SK-N-SH treated with all-trans-retinoic acid at 6 μM for 48 hours (cell line): ENCODE measurements at regions not wholly inside any gene's neighbourhood (a gene's known extent, or its start where the extent isn't known, plus 50 kb on each side); places are given as distances from the start of the nearest gene placed in this dataset.

ENCODE experiments used
- ATAC-seq: fragments of 200-7000 bp; cut with Tn5 transposase; 3 replicates; pipeline ENCODE4 v1.9.1; 2020; ENCODE audit warnings: mild to moderate bottlenecking, moderate library complexity
- BACH2 ChIP-seq: fragments of 250-450 bp; sonication (Bioruptor Pico); IDR thresholded peaks from 2 replicates; pipeline ENCODE4 v1.9.0; 2021; ENCODE audit warnings: mild to moderate bottlenecking, borderline replicate concordance
- CSDC2 ChIP-seq: fragments of 250-450 bp; sonication (Bioruptor Pico); IDR thresholded peaks from 2 replicates; pipeline ENCODE4 v1.5.0; 2020; ENCODE audit warnings: mild to moderate bottlenecking, moderate library complexity
- ESRRG ChIP-seq: fragments of 250-450 bp; sonication (Bioruptor Pico); IDR thresholded peaks from 2 replicates; pipeline ENCODE4 v1.6.1; 2021; ENCODE audit warnings: mild to moderate bottlenecking
- GLIS3 ChIP-seq: fragments of 250-450 bp; sonication (Bioruptor Pico); IDR thresholded peaks from 2 replicates; pipeline ENCODE4 v1.5.0; 2020; ENCODE audit warnings: mild to moderate bottlenecking, moderate library complexity
- ISL1 ChIP-seq: fragments of 250-450 bp; sonication (Bioruptor Pico); IDR thresholded peaks from 2 replicates; pipeline ENCODE4 v2.1.2; 2022; ENCODE audit warnings: mild to moderate bottlenecking, moderate library complexity
- OSR1 ChIP-seq: fragments of 250-450 bp; sonication (Bioruptor Pico); IDR thresholded peaks from 2 replicates; pipeline ENCODE4 v1.8.0; 2022; ENCODE audit warnings: moderate library complexity, mild to moderate bottlenecking, inconsistent platforms
- PPARA ChIP-seq: fragments of 250-450 bp; sonication (Bioruptor Pico); IDR thresholded peaks from 2 replicates; pipeline ENCODE4 v1.5.0; 2020; ENCODE audit warnings: mild to moderate bottlenecking, borderline replicate concordance
- RARB ChIP-seq: fragments of 250-450 bp; sonication (Bioruptor Pico); IDR thresholded peaks from 2 replicates; pipeline ENCODE4 v1.8.0; 2021; ENCODE audit warnings: mild to moderate bottlenecking, moderate library complexity
- SNAI2 ChIP-seq: fragments of 250-450 bp; sonication (Bioruptor Pico); IDR thresholded peaks from 2 replicates; pipeline ENCODE4 v1.5.0; 2020; ENCODE audit warnings: mild to moderate bottlenecking, moderate library complexity
- TCF4 ChIP-seq: fragments of 250-450 bp; sonication (Bioruptor Pico); IDR thresholded peaks from 2 replicates; pipeline ENCODE4 v1.8.0; 2021; ENCODE audit warnings: mild to moderate bottlenecking, moderate library complexity, borderline replicate concordance
- TOX ChIP-seq: fragments of 250-450 bp; sonication (Bioruptor Pico); IDR thresholded peaks from 2 replicates; pipeline ENCODE4 v1.8.0; 2021; ENCODE audit warnings: mild to moderate bottlenecking, moderate library complexity, borderline replicate concordance
- ZC3H10 ChIP-seq: fragments of 250-450 bp; sonication (Bioruptor Pico); IDR thresholded peaks from 2 replicates; pipeline ENCODE4 v1.5.1; 2021; ENCODE audit warnings: mild to moderate bottlenecking, moderate library complexity
- ZFP30 ChIP-seq: fragments of 450-650 bp; formaldehyde crosslinking; IDR thresholded peaks from 2 replicates; pipeline ENCODE4 v1.5.0; 2022; ENCODE audit warnings: mild to moderate bottlenecking, moderate library complexity
- ZNF70 ChIP-seq: fragments of 450-650 bp; formaldehyde crosslinking; IDR thresholded peaks from 2 replicates; pipeline ENCODE4 v1.5.0; 2020; ENCODE audit warnings: mild to moderate bottlenecking, moderate library complexity
- ZNF8 ChIP-seq: fragments of 450-650 bp; formaldehyde crosslinking; IDR thresholded peaks from 2 replicates; pipeline ENCODE4 v1.5.0; 2020; ENCODE audit warnings: mild to moderate bottlenecking, moderate library complexity
- TF ChIP-seq, protein P1 (sequence below): fragments of 250-450 bp; sonication (Bioruptor Pico); IDR thresholded peaks from 2 replicates; pipeline ENCODE4 v1.8.0; 2020; ENCODE audit warnings: mild to moderate bottlenecking, moderate library complexity, borderline replicate concordance
- TF ChIP-seq, protein P2 (sequence below): fragments of 250-450 bp; sonication (Bioruptor Pico); IDR thresholded peaks from 2 replicates; pipeline ENCODE4 v1.8.0; 2021; ENCODE audit warnings: low read depth, mild to moderate bottlenecking, moderate library complexity, borderline replicate concordance
- TF ChIP-seq, protein P3 (sequence below): fragments of 250-450 bp; sonication (Bioruptor Pico); IDR thresholded peaks from 2 replicates; pipeline ENCODE4 v1.5.1; 2021; ENCODE audit warnings: mild to moderate bottlenecking, moderate library complexity
- TF ChIP-seq, protein P4 (sequence below): fragments of 250-450 bp; sonication (Bioruptor Pico); IDR thresholded peaks from 2 replicates; pipeline ENCODE4 v1.5.0; 2020; ENCODE audit warnings: mild to moderate bottlenecking, moderate library complexity
- TF ChIP-seq, protein P5 (sequence below): fragments of 250-450 bp; sonication (Bioruptor Pico); IDR thresholded peaks from 2 replicates; pipeline ENCODE4 v1.5.1; 2020; ENCODE audit warnings: low read depth, mild to moderate bottlenecking, moderate library complexity

DNA sequence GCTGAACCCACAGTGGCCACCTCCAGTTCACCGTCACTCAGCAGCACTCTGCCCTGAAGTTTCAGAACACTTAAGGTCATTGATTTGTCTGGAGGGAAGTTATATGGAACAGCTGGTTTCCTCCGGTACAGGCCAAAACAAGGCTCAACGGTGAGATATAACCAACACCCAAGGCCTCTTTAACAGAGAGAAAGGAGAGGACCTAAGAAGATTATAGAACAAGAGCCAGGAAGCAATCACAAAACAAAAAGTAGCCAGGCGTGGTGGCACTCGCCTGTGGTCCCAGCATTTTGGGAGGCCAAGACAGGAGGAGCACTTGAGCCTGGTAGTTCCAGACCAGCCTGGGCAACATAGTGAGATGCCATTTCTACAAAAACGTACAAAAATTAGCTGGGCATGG, 290.7 kb downstream of the SKIDA1 start:
- no peak for ATAC-seq

DNA sequence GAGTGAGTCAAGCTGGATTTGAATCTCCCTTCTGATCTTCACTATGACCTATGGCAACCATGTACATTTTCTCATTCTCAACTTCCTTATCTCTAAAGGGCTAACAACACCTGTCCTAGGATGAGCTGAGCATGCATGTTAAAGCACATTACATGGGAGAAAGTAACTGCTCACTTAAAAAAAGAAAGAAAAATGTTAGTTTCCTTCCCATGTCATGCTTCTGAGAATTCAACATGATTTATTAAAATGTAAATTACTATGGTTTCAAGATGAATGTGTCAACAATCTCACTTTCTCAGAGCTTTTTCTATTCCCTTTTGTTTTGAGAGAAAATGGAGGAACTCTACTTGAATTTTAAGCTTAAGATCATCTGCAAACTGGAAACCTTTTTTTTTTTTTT, 295.3 kb downstream of the SKIDA1 start:
- ATAC-seq, result no peak
- no peak for TF ChIP-seq OSR1 (CRISPR knock-in tag)
- TF ChIP-seq, protein P1, sequence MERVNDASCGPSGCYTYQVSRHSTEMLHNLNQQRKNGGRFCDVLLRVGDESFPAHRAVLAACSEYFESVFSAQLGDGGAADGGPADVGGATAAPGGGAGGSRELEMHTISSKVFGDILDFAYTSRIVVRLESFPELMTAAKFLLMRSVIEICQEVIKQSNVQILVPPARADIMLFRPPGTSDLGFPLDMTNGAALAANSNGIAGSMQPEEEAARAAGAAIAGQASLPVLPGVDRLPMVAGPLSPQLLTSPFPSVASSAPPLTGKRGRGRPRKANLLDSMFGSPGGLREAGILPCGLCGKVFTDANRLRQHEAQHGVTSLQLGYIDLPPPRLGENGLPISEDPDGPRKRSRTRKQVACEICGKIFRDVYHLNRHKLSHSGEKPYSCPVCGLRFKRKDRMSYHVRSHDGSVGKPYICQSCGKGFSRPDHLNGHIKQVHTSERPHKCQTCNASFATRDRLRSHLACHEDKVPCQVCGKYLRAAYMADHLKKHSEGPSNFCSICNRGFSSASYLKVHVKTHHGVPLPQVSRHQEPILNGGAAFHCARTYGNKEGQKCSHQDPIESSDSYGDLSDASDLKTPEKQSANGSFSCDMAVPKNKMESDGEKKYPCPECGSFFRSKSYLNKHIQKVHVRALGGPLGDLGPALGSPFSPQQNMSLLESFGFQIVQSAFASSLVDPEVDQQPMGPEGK, result no peak
- TF ChIP-seq, protein P2, sequence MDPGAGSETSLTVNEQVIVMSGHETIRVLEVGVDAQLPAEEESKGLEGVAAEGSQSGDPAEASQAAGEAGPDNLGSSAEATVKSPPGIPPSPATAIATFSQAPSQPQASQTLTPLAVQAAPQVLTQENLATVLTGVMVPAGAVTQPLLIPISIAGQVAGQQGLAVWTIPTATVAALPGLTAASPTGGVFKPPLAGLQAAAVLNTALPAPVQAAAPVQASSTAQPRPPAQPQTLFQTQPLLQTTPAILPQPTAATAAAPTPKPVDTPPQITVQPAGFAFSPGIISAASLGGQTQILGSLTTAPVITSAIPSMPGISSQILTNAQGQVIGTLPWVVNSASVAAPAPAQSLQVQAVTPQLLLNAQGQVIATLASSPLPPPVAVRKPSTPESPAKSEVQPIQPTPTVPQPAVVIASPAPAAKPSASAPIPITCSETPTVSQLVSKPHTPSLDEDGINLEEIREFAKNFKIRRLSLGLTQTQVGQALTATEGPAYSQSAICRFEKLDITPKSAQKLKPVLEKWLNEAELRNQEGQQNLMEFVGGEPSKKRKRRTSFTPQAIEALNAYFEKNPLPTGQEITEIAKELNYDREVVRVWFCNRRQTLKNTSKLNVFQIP, result no peak
- no peak for TF ChIP-seq TCF4 (CRISPR knock-in tag)
- TF ChIP-seq ZFP30 (CRISPR knock-in tag), result no peak
- TF ChIP-seq ZNF70 (CRISPR knock-in tag), result no peak
- TF ChIP-seq, protein P3, sequence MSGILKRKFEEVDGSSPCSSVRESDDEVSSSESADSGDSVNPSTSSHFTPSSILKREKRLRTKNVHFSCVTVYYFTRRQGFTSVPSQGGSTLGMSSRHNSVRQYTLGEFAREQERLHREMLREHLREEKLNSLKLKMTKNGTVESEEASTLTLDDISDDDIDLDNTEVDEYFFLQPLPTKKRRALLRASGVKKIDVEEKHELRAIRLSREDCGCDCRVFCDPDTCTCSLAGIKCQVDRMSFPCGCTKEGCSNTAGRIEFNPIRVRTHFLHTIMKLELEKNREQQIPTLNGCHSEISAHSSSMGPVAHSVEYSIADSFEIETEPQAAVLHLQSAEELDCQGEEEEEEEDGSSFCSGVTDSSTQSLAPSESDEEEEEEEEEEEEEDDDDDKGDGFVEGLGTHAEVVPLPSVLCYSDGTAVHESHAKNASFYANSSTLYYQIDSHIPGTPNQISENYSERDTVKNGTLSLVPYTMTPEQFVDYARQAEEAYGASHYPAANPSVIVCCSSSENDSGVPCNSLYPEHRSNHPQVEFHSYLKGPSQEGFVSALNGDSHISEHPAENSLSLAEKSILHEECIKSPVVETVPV, result no peak

More for the DNA sequence above, 290.7 kb downstream of the SKIDA1 start:
- TF ChIP-seq ZNF8 (CRISPR knock-in tag) (no peak), ZFP30 (CRISPR knock-in tag) (no peak), ESRRG (CRISPR knock-in tag) (no peak), ISL1 (CRISPR knock-in tag) (no peak)
- TF ChIP-seq, protein P2, result no peak

DNA sequence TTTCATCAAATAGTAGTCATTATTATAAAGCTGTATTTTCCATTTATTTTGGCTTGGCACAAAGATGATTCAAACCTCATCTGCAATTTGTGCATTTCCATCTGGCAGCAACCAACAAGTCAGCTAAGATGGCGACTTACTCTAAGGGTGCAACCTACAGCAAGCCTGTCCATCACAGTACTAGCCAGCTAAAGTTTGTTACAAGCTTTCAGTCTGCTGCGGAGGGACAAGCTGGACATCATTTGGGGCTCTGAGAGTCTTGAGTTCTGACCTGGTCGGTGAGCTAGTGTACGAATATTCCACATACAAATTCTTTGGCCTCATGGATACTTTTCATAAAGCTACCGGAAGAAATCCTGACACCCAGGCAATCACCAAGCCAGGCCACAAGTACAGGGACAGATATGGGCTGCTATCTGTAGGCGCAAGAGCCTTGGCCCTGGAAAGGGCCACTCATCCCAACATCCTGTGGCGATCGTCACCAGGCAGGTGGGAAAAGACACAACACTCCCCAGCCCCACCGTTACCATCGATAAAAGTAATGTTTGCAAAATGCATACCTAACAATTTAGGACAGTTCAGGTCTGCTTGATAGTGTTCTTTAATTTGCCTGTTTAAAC, 307.6 kb downstream of the SKIDA1 start:
- TF ChIP-seq GLIS3 (CRISPR knock-in tag) (no peak), BACH2 (CRISPR knock-in tag) (no peak), ZNF8 (CRISPR knock-in tag) (no peak)

DNA sequence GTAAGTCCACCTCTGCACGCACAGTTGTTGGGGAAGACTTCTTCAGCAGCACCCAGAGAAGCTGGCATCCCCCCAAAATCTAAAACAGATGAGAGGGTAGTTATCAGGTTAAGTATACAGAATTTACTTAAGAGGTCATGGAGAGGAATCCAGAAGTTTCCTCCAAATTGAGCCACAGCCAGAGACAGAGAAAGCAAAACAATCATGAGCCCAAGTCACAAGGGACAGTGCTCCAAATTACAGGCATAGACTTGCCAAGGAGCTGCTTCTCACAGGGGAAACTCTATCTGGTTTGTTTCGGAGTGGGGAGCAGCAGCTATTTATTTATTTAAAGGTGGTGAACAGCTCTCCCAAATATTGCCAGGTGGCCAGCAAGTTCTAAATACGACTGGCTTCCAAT, 308.4 kb downstream of the SKIDA1 start:
- ATAC-seq, result no peak
- TF ChIP-seq, protein P4, sequence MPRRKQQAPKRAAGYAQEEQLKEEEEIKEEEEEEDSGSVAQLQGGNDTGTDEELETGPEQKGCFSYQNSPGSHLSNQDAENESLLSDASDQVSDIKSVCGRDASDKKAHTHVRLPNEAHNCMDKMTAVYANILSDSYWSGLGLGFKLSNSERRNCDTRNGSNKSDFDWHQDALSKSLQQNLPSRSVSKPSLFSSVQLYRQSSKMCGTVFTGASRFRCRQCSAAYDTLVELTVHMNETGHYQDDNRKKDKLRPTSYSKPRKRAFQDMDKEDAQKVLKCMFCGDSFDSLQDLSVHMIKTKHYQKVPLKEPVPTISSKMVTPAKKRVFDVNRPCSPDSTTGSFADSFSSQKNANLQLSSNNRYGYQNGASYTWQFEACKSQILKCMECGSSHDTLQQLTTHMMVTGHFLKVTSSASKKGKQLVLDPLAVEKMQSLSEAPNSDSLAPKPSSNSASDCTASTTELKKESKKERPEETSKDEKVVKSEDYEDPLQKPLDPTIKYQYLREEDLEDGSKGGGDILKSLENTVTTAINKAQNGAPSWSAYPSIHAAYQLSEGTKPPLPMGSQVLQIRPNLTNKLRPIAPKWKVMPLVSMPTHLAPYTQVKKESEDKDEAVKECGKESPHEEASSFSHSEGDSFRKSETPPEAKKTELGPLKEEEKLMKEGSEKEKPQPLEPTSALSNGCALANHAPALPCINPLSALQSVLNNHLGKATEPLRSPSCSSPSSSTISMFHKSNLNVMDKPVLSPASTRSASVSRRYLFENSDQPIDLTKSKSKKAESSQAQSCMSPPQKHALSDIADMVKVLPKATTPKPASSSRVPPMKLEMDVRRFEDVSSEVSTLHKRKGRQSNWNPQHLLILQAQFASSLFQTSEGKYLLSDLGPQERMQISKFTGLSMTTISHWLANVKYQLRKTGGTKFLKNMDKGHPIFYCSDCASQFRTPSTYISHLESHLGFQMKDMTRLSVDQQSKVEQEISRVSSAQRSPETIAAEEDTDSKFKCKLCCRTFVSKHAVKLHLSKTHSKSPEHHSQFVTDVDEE, result no peak
- TF ChIP-seq ZC3H10 (no peak), BACH2 (CRISPR knock-in tag) (no peak), CSDC2 (no peak), TOX (CRISPR knock-in tag) (no peak), SNAI2 (CRISPR knock-in tag) (no peak), GLIS3 (CRISPR knock-in tag) (no peak), RARB (CRISPR knock-in tag) (no peak), ESRRG (CRISPR knock-in tag) (no peak), ZNF8 (CRISPR knock-in tag) (no peak), OSR1 (CRISPR knock-in tag) (no peak), PPARA (CRISPR knock-in tag) (no peak), ZFP30 (CRISPR knock-in tag) (no peak)
- TF ChIP-seq, protein P1, result no peak
- TF ChIP-seq, protein P5, sequence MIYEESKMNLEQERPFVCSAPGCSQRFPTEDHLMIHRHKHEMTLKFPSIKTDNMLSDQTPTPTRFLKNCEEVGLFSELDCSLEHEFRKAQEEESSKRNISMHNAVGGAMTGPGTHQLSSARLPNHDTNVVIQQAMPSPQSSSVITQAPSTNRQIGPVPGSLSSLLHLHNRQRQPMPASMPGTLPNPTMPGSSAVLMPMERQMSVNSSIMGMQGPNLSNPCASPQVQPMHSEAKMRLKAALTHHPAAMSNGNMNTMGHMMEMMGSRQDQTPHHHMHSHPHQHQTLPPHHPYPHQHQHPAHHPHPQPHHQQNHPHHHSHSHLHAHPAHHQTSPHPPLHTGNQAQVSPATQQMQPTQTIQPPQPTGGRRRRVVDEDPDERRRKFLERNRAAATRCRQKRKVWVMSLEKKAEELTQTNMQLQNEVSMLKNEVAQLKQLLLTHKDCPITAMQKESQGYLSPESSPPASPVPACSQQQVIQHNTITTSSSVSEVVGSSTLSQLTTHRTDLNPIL (CRISPR knock-in tag), result no peak
- TF ChIP-seq, protein P3, result no peak

More for the DNA sequence above, 307.6 kb downstream of the SKIDA1 start:
- no peak for ATAC-seq
